GM21576 (cell line): ENCODE measurements at regions not wholly inside any gene's neighbourhood (a gene's known extent, or its start where the extent isn't known, plus 50 kb on each side); places are given as distances from the start of the nearest gene placed in this dataset.
A peak's percentile ranks its signal among the peaks of the same experiment; 100 is the strongest.

Experiments
- ATAC-seq: cut with Tn5 transposase; IDR thresholded peaks from one replicate; pipeline ENCODE4 v1.9.1; 2021; ENCODE audit warnings: mild to moderate bottlenecking, moderate library complexity; ENCODE audit not compliant: unreplicated experiment

DNA sequence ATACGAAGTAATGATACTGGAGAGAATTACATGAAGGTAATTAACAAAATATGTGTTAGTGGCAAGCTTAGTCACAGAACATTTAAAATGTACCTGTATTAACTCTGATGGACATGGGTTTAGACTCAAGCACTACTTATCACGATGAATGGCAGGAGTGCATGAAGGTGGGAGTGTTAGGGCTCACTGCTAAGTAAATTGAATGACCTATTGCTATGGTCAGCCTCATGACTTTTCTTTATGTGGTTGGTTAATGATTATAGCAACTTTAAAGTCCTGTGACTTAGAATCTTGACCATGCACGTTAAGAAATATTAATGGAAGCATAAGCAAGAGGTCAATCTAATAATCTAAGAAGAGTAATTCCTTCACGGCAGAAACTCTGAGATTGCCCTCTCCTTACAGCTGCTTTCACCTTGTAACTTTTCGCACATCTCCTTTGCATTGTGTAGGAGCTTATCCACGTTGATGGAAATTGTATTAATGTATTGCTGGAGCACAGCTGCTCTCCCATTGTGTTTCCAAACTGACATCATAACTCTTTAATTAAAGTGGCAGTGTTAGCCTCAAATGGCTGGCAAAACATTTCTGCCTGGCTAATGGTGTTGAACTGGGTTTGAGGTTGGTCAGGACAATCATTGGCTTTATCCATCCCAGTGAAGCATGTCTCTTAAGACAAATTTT, 114.5 kb downstream of the RXFP2 start:
- ATAC-seq = no peak

DNA sequence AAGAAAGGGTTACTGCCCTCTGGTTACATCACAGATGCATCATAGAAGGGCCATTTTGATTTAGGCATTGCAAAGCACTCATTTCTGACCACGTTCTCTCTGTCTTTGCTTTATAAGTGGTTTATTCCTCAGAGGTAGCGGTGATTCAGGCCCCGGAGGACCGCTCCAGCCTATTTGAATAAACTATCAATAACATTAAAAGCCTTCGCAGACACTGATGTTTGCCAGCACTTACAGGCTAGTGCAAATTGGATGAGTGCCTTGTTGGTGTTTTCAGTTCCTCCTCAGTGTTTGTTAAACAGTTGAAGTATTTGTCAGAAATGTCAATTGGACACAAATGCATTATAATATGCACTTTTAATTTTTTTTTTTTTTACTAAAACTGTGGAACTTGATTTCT, 120.2 kb downstream of the RXFP2 start:
- no peak for ATAC-seq

DNA sequence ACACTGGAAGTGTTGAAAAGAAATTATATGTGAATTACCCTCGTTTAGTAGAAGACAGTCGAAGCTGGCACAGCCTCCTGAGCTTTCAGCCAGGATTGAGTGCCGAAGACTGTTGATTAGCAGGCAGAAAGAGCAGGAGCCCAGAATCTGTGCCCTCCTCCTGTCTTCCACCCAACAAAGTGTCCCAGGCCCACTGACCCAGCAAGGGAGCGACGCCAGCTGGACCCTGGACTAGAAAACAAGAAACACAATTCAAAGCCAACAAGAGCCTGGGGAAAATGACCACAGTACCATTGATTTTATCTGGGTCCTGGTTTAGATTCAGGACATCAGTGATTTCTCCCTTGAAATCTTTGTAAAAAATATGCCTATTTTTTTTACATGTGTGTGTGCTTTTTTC, 120.7 kb downstream of the RXFP2 start:
- no peak for ATAC-seq

DNA sequence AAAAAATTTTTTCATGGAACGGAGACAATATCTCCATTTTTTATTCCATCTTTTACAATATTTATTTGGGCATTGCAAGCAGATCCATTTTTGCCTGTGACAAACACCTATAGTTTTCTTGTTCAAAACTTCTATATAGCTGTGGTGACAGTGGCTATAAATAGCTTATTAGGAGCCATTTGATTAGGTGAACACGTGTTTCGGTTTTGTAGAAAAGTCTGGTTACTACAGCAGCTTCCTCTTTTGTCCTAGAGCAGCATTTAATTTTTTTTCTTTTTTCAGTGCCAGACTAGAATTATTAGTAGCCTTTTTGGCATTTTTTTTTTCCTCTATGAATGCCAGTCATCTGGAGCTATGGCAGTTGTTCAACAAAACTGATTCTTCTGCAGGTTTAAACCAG, 123.5 kb downstream of the RXFP2 start:
- ATAC-seq = peak; percentile 78

DNA sequence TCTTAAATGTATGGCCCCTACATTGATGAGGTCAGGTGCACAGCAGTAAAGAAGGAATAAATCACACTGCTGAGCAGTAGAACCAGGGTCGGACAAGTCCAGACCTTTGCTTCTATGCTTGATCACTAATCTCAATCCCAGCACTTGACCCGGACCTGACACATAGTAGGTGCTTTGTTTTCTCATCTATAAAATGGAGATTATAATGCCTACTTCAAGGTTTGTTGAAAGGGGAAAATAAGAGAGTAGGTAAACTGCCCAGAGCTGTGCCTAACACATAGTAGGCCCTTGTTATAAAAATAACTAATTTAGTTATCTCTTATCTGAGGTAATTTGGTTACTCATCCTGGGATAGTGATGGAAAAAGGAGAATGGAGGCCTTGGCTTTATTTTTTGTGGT, 125.0 kb downstream of the RXFP2 start:
- ATAC-seq = no peak

DNA sequence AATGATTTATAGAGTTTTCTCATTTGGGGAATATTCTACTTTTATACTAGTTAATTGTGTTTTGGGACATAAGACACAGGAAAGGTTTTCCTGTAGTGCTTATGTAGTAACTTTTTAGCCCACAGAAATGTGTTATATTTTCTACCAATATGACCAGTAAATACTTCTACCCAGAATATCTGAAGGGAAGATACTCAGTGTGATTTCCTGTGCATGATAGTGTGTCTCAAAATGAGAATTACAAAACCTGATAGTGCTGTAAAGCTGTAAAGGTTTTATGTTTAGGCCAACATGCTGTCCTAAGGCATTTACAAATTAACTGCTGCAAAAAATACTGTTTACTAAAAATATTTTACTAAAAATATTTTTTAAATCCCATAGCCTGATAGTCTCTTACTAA, 126.8 kb downstream of the RXFP2 start:
- ATAC-seq = no peak

DNA sequence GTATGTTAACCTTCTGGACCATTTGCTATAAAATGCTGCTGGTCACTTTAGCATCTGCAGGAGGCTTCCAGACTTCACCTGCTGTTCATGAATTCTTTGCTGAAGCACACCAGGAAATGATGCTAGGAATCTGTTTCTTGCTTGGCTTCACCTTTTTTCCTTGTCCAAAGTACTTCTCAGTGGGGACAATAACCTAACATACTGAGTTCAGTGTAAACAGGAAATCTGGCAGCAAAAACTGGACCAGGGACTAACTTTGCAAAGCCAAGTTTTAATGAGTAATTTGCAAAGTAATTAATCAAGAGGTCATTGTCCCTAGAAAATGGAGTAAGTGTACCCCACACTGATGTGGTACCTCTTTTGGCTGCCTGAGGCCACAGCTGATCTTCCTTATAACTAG, 128.4 kb downstream of the RXFP2 start:
- ATAC-seq = no peak

DNA sequence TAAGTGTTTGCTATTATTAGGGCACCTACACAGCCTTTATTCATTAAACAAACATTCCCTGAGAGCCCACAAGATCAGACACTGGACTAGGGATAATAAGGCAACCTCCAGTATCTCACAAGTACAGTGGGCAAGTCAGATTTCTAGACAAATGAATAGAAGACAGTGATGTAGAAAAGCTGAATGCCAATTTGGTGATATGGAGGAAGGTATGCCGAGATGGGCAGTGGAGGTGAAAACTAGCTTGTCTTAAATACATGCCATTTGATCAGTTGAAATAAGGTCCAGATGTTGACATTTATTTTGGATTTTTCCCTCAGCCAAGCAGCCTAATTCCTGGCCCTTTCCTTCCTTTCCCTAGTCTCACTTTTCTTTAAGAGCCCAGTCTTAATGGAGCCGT, 130.3 kb downstream of the RXFP2 start:
- no peak for ATAC-seq

DNA sequence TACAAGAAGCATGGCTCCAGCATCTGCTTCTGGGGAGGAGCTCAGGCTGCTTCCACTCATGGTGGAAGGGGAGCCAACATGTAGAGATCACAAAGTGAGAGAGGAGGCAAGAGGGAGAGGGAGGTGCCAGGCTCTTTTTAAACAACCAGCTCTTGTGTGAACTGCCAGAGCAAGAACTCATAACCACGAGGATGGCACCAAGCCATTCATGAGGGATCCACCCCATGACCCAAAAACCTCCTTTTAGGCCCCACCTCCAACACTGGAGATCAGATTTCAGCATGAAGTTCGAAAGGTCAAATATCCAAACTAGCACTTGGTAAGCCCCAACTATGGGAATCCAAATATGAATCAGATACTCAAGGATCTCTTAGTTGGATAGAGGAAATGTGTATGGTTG, 131.2 kb downstream of the RXFP2 start:
- no peak for ATAC-seq

DNA sequence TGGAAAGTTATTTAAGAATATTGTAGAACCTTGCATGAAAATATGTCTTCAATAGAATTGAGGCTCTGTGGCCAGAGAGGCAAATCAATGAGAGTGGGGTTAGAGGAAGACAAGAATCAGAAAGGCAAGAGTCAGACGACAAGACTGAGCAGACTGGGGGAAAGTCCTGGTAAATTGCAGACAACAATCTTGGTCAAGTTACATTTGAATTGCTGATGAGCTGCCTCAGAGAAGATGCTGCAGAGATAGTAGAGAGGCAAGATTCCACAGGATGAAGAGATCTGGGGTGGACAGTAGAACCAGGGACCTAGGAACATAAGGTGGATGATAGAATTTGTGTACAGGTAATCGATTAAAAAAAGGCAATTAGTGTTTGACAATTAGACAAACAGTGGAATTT, 133.8 kb downstream of the RXFP2 start:
- ATAC-seq = no peak

DNA sequence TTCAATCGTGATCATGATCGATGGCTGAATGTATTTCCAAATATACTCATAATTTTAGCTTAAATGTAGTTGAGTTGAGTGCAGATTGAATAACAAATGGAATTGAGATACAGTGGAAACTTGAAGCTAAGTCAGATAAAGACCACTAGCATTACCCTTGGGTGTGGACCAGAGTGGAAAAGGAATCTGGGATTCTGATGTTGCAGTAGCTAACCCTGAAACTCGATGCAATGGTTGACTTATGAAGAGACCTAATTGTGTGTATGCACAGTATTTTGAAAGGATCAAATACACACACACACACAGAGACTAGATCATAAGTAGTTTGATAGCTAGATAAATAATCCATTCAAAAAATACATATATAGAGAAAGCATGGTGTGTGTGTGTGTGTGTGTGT, 135.8 kb downstream of the RXFP2 start:
- ATAC-seq = no peak

DNA sequence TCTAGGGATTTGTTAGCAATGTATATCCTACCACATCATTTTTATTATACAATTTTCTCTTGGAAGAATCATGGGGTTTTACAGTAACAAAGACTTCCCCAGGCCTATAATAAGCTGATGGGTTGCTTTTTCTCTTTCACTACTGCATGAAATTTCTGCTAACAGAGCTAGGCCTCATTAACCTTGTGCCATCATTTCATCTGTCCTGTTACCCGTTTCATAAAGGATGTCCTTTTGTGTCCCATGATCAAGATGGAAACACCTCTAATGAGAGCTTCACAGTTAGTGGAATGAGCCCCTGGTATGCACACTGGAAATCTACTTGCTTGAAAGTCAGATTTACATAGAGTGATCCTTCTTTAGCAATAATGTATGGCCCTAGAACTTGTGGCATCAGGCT, 138.7 kb downstream of the RXFP2 start:
- ATAC-seq = no peak

DNA sequence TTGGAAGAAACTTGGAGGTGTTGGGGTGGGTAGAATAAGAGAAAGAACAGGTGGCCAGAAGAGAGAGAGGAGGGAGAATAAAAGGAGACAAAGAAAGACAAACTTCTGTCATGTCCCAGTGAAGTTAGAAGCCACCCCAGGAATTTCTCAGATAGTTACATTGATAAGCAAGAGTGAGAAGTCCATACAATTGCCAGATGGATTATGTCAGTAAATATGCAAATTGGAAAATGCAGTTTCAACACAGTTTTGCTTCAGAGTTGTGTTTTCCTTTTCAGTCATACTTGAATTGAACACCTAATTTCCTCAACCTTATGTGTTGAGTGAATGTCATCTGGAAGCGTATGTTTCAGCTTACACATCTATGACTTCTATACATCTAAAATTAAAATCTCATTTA, 139.2 kb downstream of the RXFP2 start:
- ATAC-seq = no peak

DNA sequence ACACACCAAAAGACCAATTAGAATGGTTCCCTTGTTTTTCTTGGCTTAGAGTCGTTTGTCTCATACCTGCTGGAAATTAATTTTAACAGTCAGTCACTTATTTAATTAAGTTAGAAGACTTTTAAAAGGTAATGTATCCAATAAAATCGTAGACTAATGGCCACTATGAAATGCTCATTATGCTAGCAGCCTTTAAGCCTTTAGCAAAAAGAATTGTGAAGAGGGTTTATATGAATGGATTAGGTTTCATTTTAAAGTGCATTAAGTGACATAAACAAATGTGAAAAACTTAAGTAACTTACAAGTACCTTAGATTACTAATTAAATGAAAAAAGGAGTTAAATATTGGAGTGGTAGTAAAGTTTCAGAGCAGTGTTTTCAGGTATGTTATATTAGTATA, 139.6 kb downstream of the RXFP2 start:
- no peak for ATAC-seq

DNA sequence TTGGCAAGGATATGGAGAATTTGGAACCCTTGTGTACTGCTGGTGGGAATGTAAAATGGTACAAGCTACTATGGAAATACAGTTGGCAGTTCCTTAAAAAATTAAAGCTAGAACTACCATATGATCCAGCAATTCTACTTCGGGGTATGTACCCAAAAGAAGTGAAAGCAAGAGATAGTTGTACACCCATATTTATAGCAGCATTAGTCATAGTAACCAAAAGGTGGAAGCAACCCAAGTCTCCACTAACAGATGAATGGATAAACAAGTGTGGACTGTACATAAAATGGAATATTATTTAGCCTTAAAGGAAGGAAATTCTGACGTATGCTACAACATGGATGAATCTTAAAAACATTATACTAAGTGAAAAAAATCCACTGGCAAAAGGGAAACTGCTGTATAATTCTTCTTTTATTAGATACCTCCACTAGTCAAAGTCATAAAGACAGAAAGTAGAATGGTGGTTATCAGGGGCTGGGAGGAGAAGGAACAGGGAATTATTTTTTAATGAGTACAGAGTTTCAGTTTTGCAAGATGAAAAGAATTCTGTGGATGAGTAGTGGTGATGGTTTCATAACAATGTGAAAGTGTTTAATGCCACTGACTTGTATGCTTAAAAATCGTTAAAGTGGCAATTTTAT, 141.6 kb downstream of the RXFP2 start:
- ATAC-seq = no peak

DNA sequence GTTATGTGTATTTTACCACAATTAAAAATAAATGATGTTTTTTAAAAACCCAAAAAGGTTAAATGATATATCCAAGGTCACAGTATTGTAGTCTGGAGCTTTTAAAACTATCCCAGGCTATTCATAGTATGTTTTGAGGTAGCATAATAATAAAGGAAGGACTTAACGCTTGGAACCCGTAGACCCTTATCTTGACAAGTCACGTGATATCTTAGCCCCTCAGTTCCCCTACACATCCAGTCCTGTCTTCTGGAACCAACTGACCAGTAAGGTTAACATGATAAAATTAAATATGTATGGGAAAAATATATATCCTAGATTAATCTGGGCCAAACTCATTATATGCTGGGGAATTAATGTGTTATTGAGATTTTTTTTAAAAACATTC, 142.2 kb downstream of the RXFP2 start:
- ATAC-seq = no peak

DNA sequence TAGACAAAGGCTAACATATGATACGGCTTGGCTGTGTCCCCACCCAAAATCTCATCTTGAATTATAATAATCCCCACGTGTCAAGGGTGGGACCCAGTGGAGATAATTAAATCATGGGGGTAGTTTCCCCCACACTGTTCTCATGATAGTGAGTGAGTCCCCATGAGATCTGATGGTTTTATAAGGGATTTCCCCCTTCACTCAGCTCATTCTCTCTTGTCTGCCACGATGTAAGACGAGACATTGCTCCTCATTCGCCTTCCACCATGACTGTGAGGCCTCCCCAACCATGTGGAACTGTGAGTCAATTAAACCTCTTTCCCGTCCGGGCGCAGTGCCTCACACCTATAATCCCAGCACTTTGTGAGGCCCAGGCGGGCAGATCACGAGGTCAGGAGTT, 143.5 kb downstream of the RXFP2 start:
- ATAC-seq = no peak

DNA sequence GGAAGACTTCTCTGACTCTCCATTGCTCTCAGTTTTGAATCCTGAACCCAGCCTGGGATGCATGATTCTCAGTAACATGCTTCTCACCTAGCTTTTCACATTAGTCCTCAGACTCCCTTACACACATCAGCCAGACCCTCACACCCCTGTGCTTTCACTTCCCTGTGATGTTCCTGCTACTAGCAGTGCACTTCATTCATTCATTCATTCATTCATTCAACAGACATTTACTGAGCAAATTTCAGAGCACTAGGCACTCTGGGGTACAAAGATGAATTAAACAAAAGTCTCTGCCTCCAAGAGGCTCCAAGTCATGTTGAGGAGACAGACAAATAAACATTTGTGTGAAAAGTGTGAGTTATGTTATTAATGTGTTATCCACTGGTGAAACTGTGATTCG, 145.2 kb downstream of the RXFP2 start:
- ATAC-seq = no peak

DNA sequence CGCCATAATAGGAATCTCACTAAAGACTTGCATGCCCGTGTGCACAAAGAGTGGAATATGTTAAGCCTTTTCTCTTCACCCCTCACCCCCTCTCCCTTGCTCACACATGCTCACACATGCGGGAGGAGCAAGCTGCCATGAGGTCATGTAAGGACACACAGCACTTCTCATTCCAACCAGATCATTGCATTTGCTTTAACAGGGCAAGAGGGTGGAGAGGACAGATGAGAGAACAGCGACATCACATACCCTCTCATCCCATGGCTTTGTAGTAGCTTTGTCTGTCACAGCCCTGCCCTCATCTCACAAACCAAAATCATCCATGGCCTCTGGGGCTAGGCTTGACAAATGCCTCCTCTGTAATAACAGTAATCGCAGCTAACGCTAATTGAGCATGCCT, 145.6 kb upstream of the FRY start:
- ATAC-seq = no peak

DNA sequence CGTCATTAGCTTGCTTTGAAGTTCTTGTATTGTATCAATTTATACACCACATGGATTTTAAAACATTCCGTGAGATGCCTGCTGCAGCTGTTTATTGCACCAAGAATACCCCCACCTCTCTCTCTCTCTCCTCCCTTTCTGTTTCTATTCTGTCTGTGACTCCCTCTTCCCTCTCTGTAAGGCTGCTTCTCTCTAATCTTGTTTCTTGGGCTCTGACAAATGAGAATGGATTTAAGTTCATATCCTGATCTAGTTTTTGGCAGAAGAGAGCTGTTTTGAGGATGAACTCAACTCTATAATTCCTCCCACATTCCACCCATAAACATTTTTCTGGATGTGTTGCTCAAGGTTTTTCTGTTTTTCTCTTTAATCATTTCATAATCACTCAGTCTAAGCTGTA, 144.3 kb upstream of the FRY start:
- no peak for ATAC-seq

DNA sequence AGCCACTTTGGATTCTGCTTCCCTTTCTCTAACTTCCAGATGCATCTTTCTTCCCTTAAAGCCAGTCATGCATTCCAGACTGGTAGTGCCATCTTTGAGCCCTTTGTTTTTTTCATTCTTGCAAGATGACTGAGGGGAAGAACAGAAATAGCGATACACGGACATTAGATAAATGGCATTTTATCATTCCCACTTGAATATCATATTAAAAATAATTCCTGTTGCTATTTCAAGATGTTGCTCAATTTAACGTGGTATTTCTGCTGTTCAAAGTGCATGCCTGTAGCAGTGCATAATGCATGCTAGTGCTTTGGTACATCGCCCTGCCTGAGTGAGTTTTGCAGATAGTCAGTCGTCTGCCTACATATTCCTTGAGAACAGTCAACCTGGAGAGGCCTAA, 140.6 kb upstream of the FRY start:
- ATAC-seq = no peak

DNA sequence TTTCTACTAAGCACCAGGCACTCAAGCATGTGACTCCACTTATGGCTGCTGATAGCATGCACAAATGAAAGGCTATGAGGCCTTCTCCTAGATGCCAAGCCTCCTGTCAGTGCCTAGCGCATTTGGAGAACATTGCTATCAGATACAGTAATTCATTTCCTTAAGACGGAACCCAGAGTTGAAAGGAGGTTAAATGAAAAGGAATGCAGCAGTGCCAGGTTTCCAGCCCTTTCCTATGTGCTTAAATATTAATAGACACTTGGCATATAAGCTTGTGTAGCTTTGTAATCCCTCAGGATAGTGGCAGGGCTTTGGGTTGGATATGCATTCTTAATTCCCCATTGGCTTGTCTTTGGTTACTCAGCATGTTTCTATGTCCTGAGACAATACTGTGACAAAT, 140.1 kb upstream of the FRY start:
- no peak for ATAC-seq

DNA sequence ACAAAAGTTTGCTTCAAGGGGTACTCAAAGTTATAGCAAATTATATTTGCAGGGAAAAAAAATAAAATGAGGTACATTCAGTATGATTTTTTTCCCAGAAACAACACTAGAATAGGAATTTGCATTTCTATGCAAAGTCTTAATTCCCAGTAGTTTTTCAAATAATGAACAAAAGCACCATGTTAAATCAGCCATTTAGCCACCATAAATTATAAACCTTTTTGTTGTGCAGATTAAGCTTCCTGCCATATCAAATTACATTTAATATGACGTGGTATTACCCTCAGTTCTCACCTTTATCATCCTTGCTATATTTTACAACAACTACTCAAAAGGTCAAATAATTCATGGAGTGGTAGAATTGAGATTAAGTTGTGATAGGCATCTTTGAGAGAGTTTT, 136.6 kb upstream of the FRY start:
- no peak for ATAC-seq
